B cell (primary cell): ENCODE measurements at regions not wholly inside any gene's neighbourhood (a gene's known extent, or its start where the extent isn't known, plus 50 kb on each side); places are given as distances from the start of the nearest gene placed in this dataset.

Experiments used
- CTCF ChIP-seq: fragments of 200-600 bp; IDR thresholded peaks from one replicate; pipeline ENCODE4 v1.8.0; 2022; ENCODE audit warnings: antibody characterized with exemption, mild to moderate bottlenecking
- EZH2 ChIP-seq: IDR thresholded peaks from 2 replicates; pipeline ENCODE4 v1.6.1; 2012; ENCODE audit warnings: borderline replicate concordance, low read depth, mild to moderate bottlenecking, moderate library complexity, low read length; ENCODE audit not compliant: insufficient read depth, poor library complexity, severe bottlenecking

DNA sequence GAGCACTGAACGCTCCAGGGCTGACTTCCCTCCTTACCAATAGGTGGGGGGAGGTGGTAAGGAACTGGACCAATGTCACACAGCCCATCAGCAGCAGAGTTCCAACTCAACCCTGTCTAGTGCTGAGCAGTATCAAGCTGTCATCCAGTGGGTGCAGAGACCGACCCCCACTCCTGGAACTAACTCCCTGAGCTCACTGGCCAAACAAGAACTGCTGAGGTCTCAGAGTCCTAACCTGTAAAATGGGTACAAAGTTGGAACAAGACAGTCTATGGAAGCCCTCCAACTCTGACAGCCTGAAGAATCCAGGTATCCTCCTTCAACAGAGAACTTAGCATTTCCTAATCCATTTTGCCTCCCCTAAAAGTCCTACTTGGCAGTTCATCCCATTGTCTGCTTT lies 91.1 kb upstream of the CLMN start:
- TF ChIP-seq CTCF (no peak), EZH2 (no peak)
